Activated CD8-positive, alpha-beta T cell treated with anti-CD3 and anti-CD28 coated beads for 36 hours (primary cell): ENCODE measurements at regions not wholly inside any gene's neighbourhood (a gene's known extent, or its start where the extent isn't known, plus 50 kb on each side); places are given as distances from the start of the nearest gene placed in this dataset.

Source experiments
- ATAC-seq: fragments of 200-7000 bp; cut with Tn5 transposase; one replicate; pipeline ENCODE4 v1.10.0; 2021; ENCODE audit warnings: mild to moderate bottlenecking, moderate library complexity
- CTCF ChIA-PET: fragments of 350-600 bp; sonication (Branson Sonifier 250); formaldehyde crosslinking; loops from one replicate; lab custom pipeline; 2021; ENCODE audit warnings: antibody characterized with exemption; lab: Charles Lee
- POLR2A ChIA-PET: fragments of 350-600 bp; sonication (Branson Sonifier 250); formaldehyde crosslinking; loops from one replicate; lab custom pipeline; 2021; ENCODE audit warnings: antibody characterized with exemption; lab: Charles Lee
- DNase-seq: peaks from one replicate; pipeline ENCODE4 v3.0.0-alpha.2; 2020
- H3K27ac Mint-ChIP-seq: one replicate; pipeline ENCODE4 v1.8.0; 2021; ENCODE audit warnings: mild to moderate bottlenecking, mixed read lengths
- H3K27me3 Mint-ChIP-seq: one replicate; pipeline ENCODE4 v1.8.0; 2021; ENCODE audit warnings: mixed read lengths
- H3K36me3 Mint-ChIP-seq: one replicate; pipeline ENCODE4 v1.8.0; 2021; ENCODE audit warnings: low read depth, mixed read lengths
- H3K4me1 Mint-ChIP-seq: one replicate; pipeline ENCODE4 v1.8.0; 2021; ENCODE audit warnings: low read depth, mixed read lengths
- H3K4me3 Mint-ChIP-seq: one replicate; pipeline ENCODE4 v1.8.0; 2021; ENCODE audit warnings: mild to moderate bottlenecking, moderate library complexity, mixed read lengths
- H3K9me3 Mint-ChIP-seq: one replicate; pipeline ENCODE4 v1.8.0; 2021; ENCODE audit warnings: mixed read lengths
- CTCF ChIP-seq: fragments of 200-600 bp; IDR thresholded peaks from one replicate; pipeline ENCODE4 v1.8.0; 2022; ENCODE audit warnings: antibody characterized with exemption, mild to moderate bottlenecking
- intact Hi-C: fragments of 100-400 bp; cut with micrococcal nuclease; formaldehyde crosslinking; loops from one replicate; pipeline ENCODE4 v1.10.0; 2022

GRCh38 chr4:29013341-29013740 lies 1706.8 kb upstream of the PCDH7 start:
- Mint-ChIP-seq H3K9me3 (peaks cover 24% of the 10 kb centered on the region), H3K27me3 (no peaks in the 10 kb centered on the region), H3K4me3 (no peak overlapping the region), H3K36me3 (no peaks in the 10 kb centered on the region), H3K4me1 (no peaks in the 10 kb centered on the region), H3K27ac (no peak overlapping the region)
- ATAC-seq (no peak), DNase-seq (no peak)
- intact Hi-C loops, result no loop called here
- ChIA-PET POLR2A (no interaction called here), CTCF (no interaction called here)
- TF ChIP-seq CTCF, result no peak

DNA sequence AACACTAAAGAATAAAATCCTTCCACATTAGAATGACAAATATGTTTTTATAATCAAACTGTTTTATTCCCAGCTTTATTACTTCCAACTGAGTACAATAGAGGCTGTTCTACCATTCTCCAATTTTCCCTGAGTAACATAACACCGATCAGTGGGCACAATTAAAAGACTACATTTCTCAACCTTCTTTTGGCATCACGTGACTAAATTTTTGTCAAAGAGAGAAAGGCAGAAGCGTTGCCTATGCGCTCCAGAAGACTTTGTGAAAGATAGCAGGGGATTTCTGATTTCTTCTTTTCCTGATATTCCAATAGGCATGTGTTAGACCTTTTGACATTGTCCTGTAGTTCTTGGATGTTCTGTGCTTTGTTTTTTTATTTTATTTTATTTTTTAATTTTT lies 1705.6 kb upstream of the PCDH7 start:
- Mint-ChIP-seq H3K27ac (no peak overlapping the region), H3K27me3 (no peaks in the 10 kb centered on the region), H3K4me1 (no peaks in the 10 kb centered on the region), H3K9me3 (peaks cover 23% of the 10 kb centered on the region), H3K4me3 (no peak overlapping the region), H3K36me3 (no peaks in the 10 kb centered on the region)
- no peak for TF ChIP-seq CTCF
- ChIA-PET POLR2A (no interaction called here), CTCF (no interaction called here)
- ATAC-seq (no peak), DNase-seq (no peak)
- intact Hi-C loops, result no loop called here

- ChIA-PET POLR2A (no interaction called here), CTCF (no interaction called here)
- TF ChIP-seq CTCF, result no peak
- ATAC-seq, result no peak
- Mint-ChIP-seq H3K9me3 (peaks cover 13% of the 10 kb centered on the region), H3K27me3 (no peaks in the 10 kb centered on the region), H3K27ac (no peak overlapping the region), H3K4me1 (no peaks in the 10 kb centered on the region), H3K4me3 (no peak overlapping the region), H3K36me3 (no peaks in the 10 kb centered on the region)
- DNase-seq, result no peak
- intact Hi-C loops, result no loop called here
Measured at GRCh38 chr4:29033703-29034102, 1686.5 kb upstream of the PCDH7 start.

DNA sequence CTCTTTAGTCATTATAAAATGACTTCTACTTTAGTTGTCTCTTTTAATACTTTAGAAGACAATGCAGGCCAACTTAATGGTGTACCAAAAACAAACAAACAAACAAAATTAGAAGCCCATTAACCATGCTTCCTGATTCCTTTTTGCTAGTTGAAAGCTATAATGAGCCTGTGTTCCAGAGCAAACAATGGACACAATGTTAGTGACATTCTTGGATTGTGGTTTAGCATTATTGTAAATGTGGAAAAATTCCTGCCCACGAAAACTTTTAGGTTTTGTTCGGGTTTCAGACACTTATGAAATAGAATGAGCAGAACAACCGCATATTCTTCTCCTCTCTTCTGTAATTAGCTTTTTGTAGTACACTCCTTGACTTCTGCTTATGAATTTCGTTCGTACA lies 1682.7 kb upstream of the PCDH7 start:
- peaks cover 12% of the 10 kb centered on the region for H3K9me3 Mint-ChIP-seq
- H3K27me3 Mint-ChIP-seq, result no peaks in the 10 kb centered on the region
- no peak for ATAC-seq
- TF ChIP-seq CTCF, result no peak
- POLR2A ChIA-PET, result no interaction called here
- H3K36me3 Mint-ChIP-seq, result no peaks in the 10 kb centered on the region
- H3K4me1 Mint-ChIP-seq, result no peaks in the 10 kb centered on the region
- intact Hi-C loops, result no loop called here
- no peak for DNase-seq
- H3K4me3 Mint-ChIP-seq, result no peak overlapping the region
- H3K27ac Mint-ChIP-seq, result no peak overlapping the region
- CTCF ChIA-PET, result no interaction called here

DNA sequence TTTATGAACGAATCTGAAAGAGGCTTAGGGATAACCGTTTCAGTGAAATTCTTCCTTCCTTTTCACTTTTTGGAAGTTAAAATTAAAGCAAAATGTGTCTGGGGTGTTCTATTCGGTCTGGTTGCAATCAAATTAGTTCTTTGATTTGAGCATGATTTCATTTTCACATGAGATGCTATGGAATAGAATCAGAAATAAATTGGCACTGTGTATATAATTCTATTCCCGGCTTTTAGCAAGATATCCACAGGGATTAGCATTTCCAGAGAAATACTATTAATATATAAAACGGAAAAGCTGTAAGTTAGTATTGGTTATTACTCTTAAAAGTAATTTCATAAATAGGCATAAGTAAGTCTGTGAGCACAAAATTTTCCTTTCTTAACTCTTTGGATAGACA lies 1676.8 kb upstream of the PCDH7 start:
- POLR2A ChIA-PET, result no interaction called here

More for the DNA sequence above, 1676.8 kb upstream of the PCDH7 start:
- no peak for ATAC-seq
- no peaks in the 10 kb centered on the region for H3K27me3 Mint-ChIP-seq
- no peak overlapping the region for H3K27ac Mint-ChIP-seq
- no peak overlapping the region for H3K4me3 Mint-ChIP-seq
- peaks cover 12% of the 10 kb centered on the region for H3K9me3 Mint-ChIP-seq
- no peaks in the 10 kb centered on the region for H3K4me1 Mint-ChIP-seq
- no peaks in the 10 kb centered on the region for H3K36me3 Mint-ChIP-seq
- TF ChIP-seq CTCF, result no peak
- DNase-seq, result no peak
- CTCF ChIA-PET, result no interaction called here
- intact Hi-C loops, result no loop called here
